SK-N-SH treated with all-trans-retinoic acid at 6 μM for 48 hours (cell line): ENCODE measurements at regions not wholly inside any gene's neighbourhood (a gene's known extent, or its start where the extent isn't known, plus 50 kb on each side); places are given as distances from the start of the nearest gene placed in this dataset.

Source experiments
- ATAC-seq: fragments of 200-7000 bp; cut with Tn5 transposase; 3 replicates; pipeline ENCODE4 v1.9.1; 2020; ENCODE audit warnings: mild to moderate bottlenecking, moderate library complexity
- BACH2 ChIP-seq: fragments of 250-450 bp; sonication (Bioruptor Pico); IDR thresholded peaks from 2 replicates; pipeline ENCODE4 v1.9.0; 2021; ENCODE audit warnings: mild to moderate bottlenecking, borderline replicate concordance
- CSDC2 ChIP-seq: fragments of 250-450 bp; sonication (Bioruptor Pico); IDR thresholded peaks from 2 replicates; pipeline ENCODE4 v1.5.0; 2020; ENCODE audit warnings: mild to moderate bottlenecking, moderate library complexity
- ESRRG ChIP-seq: fragments of 250-450 bp; sonication (Bioruptor Pico); IDR thresholded peaks from 2 replicates; pipeline ENCODE4 v1.6.1; 2021; ENCODE audit warnings: mild to moderate bottlenecking
- GLIS3 ChIP-seq: fragments of 250-450 bp; sonication (Bioruptor Pico); IDR thresholded peaks from 2 replicates; pipeline ENCODE4 v1.5.0; 2020; ENCODE audit warnings: mild to moderate bottlenecking, moderate library complexity
- ISL1 ChIP-seq: fragments of 250-450 bp; sonication (Bioruptor Pico); IDR thresholded peaks from 2 replicates; pipeline ENCODE4 v2.1.2; 2022; ENCODE audit warnings: mild to moderate bottlenecking, moderate library complexity
- OSR1 ChIP-seq: fragments of 250-450 bp; sonication (Bioruptor Pico); IDR thresholded peaks from 2 replicates; pipeline ENCODE4 v1.8.0; 2022; ENCODE audit warnings: moderate library complexity, mild to moderate bottlenecking, inconsistent platforms
- RARB ChIP-seq: fragments of 250-450 bp; sonication (Bioruptor Pico); IDR thresholded peaks from 2 replicates; pipeline ENCODE4 v1.8.0; 2021; ENCODE audit warnings: mild to moderate bottlenecking, moderate library complexity
- TCF4 ChIP-seq: fragments of 250-450 bp; sonication (Bioruptor Pico); IDR thresholded peaks from 2 replicates; pipeline ENCODE4 v1.8.0; 2021; ENCODE audit warnings: mild to moderate bottlenecking, moderate library complexity, borderline replicate concordance
- TOX ChIP-seq: fragments of 250-450 bp; sonication (Bioruptor Pico); IDR thresholded peaks from 2 replicates; pipeline ENCODE4 v1.8.0; 2021; ENCODE audit warnings: mild to moderate bottlenecking, moderate library complexity, borderline replicate concordance
- ZC3H10 ChIP-seq: fragments of 250-450 bp; sonication (Bioruptor Pico); IDR thresholded peaks from 2 replicates; pipeline ENCODE4 v1.5.1; 2021; ENCODE audit warnings: mild to moderate bottlenecking, moderate library complexity
- ZFP3 ChIP-seq: fragments of 250-450 bp; sonication (Bioruptor Pico); IDR thresholded peaks from 2 replicates; pipeline ENCODE4 v1.5.0; 2020; ENCODE audit warnings: mild to moderate bottlenecking, moderate library complexity
- ZFP30 ChIP-seq: fragments of 450-650 bp; formaldehyde crosslinking; IDR thresholded peaks from 2 replicates; pipeline ENCODE4 v1.5.0; 2022; ENCODE audit warnings: mild to moderate bottlenecking, moderate library complexity
- ZNF565 ChIP-seq: fragments of 450-650 bp; formaldehyde crosslinking; conservative IDR thresholded peaks from 2 replicates; pipeline ENCODE4 v1.5.0; 2020; ENCODE audit warnings: low read depth, mild to moderate bottlenecking, moderate library complexity
- ZNF70 ChIP-seq: fragments of 450-650 bp; formaldehyde crosslinking; IDR thresholded peaks from 2 replicates; pipeline ENCODE4 v1.5.0; 2020; ENCODE audit warnings: mild to moderate bottlenecking, moderate library complexity
- ZNF8 ChIP-seq: fragments of 450-650 bp; formaldehyde crosslinking; IDR thresholded peaks from 2 replicates; pipeline ENCODE4 v1.5.0; 2020; ENCODE audit warnings: mild to moderate bottlenecking, moderate library complexity
- TF ChIP-seq, protein P1 (sequence below): fragments of 250-450 bp; sonication (Bioruptor Pico); IDR thresholded peaks from 2 replicates; pipeline ENCODE4 v1.5.0; 2020; ENCODE audit warnings: mild to moderate bottlenecking, moderate library complexity
- TF ChIP-seq, protein P2 (sequence below): fragments of 250-450 bp; sonication (Bioruptor Pico); IDR thresholded peaks from 2 replicates; pipeline ENCODE4 v1.5.1; 2020; ENCODE audit warnings: low read depth, mild to moderate bottlenecking, moderate library complexity
- TF ChIP-seq, protein P3 (sequence below): fragments of 250-450 bp; sonication (Bioruptor Pico); IDR thresholded peaks from 2 replicates; pipeline ENCODE4 v1.5.1; 2021; ENCODE audit warnings: mild to moderate bottlenecking, moderate library complexity
- TF ChIP-seq, protein P4 (sequence below): fragments of 250-450 bp; sonication (Bioruptor Pico); IDR thresholded peaks from 2 replicates; pipeline ENCODE4 v1.8.0; 2020; ENCODE audit warnings: mild to moderate bottlenecking, moderate library complexity, borderline replicate concordance

DNA sequence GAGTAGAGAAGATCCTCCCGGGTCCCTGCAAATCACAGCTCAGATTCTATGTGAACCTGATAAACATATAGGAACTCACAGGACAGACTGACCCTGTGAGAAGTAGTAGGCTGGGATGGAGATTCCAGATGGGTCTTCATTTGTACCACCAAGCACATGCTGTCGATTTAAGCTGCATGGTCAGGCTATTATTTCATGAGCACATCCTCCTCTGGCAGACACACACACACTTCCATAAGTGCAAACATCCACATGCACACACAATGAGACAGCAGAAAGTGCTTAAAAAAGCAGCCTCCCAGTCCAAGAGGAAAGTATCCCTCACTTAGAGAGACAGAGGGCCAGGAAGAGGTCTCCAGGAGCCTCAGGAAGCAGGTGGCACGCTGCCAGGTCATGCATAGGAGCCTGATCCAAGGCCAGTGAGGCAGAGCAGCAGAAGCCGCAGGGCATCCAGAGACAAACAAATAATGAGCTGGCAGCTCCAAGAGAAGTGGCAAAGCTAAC, 131.8 kb downstream of the UNC5CL start (continued):
- TF ChIP-seq, protein P1, sequence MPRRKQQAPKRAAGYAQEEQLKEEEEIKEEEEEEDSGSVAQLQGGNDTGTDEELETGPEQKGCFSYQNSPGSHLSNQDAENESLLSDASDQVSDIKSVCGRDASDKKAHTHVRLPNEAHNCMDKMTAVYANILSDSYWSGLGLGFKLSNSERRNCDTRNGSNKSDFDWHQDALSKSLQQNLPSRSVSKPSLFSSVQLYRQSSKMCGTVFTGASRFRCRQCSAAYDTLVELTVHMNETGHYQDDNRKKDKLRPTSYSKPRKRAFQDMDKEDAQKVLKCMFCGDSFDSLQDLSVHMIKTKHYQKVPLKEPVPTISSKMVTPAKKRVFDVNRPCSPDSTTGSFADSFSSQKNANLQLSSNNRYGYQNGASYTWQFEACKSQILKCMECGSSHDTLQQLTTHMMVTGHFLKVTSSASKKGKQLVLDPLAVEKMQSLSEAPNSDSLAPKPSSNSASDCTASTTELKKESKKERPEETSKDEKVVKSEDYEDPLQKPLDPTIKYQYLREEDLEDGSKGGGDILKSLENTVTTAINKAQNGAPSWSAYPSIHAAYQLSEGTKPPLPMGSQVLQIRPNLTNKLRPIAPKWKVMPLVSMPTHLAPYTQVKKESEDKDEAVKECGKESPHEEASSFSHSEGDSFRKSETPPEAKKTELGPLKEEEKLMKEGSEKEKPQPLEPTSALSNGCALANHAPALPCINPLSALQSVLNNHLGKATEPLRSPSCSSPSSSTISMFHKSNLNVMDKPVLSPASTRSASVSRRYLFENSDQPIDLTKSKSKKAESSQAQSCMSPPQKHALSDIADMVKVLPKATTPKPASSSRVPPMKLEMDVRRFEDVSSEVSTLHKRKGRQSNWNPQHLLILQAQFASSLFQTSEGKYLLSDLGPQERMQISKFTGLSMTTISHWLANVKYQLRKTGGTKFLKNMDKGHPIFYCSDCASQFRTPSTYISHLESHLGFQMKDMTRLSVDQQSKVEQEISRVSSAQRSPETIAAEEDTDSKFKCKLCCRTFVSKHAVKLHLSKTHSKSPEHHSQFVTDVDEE (CRISPR knock-in tag), result no peak
- TF ChIP-seq RARB (CRISPR knock-in tag) (no peak), TCF4 (CRISPR knock-in tag) (no peak), ZNF565 (CRISPR knock-in tag) (no peak), ISL1 (CRISPR knock-in tag) (no peak), ZFP3 (no peak), ZNF8 (CRISPR knock-in tag) (no peak), ZFP30 (CRISPR knock-in tag) (no peak)
- TF ChIP-seq, protein P2, sequence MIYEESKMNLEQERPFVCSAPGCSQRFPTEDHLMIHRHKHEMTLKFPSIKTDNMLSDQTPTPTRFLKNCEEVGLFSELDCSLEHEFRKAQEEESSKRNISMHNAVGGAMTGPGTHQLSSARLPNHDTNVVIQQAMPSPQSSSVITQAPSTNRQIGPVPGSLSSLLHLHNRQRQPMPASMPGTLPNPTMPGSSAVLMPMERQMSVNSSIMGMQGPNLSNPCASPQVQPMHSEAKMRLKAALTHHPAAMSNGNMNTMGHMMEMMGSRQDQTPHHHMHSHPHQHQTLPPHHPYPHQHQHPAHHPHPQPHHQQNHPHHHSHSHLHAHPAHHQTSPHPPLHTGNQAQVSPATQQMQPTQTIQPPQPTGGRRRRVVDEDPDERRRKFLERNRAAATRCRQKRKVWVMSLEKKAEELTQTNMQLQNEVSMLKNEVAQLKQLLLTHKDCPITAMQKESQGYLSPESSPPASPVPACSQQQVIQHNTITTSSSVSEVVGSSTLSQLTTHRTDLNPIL (CRISPR knock-in tag), result no peak
- TF ChIP-seq, all 23 proteins: peak for 0

DNA sequence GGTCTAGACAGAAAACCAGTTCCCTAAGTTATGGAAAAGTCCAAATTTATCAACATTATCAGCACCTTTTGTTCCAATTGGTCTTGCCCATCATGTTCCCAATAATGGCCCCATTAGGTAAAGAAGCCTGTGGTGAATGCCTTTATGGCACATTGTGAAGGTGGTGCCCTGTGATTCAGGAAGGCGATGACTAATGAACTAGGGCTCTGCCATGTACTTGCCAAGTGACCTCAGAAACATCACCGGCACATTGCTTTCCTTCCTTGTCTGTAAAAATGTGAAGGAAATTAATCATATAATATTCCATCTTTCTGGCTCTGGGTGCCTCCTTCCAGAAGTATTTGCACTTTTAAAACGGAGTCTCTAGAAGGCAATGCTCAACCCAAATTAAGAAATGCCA, 132.3 kb downstream of the UNC5CL start:
- no peak for TF ChIP-seq RARB (CRISPR knock-in tag)
- TF ChIP-seq OSR1 (CRISPR knock-in tag), result no peak
- TF ChIP-seq CSDC2, result no peak
- TF ChIP-seq, all 23 proteins: peak for 0
- no peak for ATAC-seq

DNA sequence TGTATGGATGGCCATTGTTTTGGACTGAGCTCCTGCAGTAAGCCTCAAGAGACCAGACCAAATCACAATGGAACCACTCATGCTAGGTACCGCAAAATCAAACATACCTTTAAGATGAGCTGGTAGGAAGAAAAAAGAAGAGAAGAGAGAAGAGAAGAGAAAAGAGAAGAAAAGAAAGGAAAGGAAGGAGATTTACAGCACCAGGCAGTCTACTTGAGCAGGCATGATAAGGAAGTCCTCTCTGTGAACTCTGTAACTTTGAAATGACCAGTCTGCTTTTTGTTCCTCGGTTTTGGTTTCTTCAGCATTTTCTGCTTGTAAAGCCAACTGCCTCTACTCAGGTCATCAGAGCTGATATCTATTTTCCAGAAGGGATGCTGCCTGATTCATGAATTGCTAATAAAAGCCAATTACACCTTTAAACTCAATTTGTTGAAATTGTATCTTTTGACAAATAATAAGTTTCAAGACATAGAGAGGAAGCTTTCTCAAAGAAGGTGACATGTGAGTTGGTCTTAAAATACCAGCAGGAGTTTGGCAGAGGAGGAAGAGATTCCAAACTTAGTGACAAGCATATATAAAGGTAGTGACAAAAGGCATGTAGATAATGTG, 134.3 kb downstream of the UNC5CL start:
- ATAC-seq, result no peak
- TF ChIP-seq, protein P2 (CRISPR knock-in tag), result no peak
- no peak for TF ChIP-seq ZNF70 (CRISPR knock-in tag)
- TF ChIP-seq, protein P3, sequence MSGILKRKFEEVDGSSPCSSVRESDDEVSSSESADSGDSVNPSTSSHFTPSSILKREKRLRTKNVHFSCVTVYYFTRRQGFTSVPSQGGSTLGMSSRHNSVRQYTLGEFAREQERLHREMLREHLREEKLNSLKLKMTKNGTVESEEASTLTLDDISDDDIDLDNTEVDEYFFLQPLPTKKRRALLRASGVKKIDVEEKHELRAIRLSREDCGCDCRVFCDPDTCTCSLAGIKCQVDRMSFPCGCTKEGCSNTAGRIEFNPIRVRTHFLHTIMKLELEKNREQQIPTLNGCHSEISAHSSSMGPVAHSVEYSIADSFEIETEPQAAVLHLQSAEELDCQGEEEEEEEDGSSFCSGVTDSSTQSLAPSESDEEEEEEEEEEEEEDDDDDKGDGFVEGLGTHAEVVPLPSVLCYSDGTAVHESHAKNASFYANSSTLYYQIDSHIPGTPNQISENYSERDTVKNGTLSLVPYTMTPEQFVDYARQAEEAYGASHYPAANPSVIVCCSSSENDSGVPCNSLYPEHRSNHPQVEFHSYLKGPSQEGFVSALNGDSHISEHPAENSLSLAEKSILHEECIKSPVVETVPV (CRISPR knock-in tag), result no peak
- no peak for TF ChIP-seq TOX
- TF ChIP-seq ZNF565 (CRISPR knock-in tag), result no peak
- no peak for TF ChIP-seq ESRRG
- TF ChIP-seq ISL1 (CRISPR knock-in tag), result no peak
- TF ChIP-seq ZFP3, result no peak
- no peak for TF ChIP-seq TCF4 (CRISPR knock-in tag)
- no peak for TF ChIP-seq BACH2 (CRISPR knock-in tag)
- TF ChIP-seq CSDC2, result no peak

DNA sequence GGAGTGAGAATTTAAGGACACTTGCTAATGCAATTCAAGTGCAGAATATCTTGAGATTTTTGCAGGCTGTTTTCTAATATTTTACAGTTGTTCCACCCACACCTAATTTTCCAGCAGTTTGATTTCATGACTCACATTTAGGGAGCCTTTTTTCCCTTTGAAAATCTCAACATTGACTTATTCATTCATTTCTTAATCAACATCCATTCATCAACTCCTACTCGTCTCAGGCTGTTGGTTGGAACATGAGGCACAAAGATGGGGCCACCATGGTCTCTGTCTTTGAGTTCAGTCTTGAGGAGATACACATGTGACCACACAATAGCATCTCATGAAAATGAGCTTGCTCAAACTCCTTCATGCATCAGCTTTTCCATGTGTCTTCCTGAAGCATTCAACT, 135.6 kb downstream of the UNC5CL start:
- ATAC-seq, result no peak
- TF ChIP-seq CSDC2 (no peak), GLIS3 (CRISPR knock-in tag) (no peak), ESRRG (no peak), ZFP30 (CRISPR knock-in tag) (no peak), BACH2 (CRISPR knock-in tag) (no peak), ZC3H10 (no peak), ZNF565 (CRISPR knock-in tag) (no peak), RARB (CRISPR knock-in tag) (no peak), TOX (no peak), OSR1 (CRISPR knock-in tag) (no peak), ISL1 (CRISPR knock-in tag) (no peak)
- TF ChIP-seq, protein P3 (CRISPR knock-in tag), result no peak
- TF ChIP-seq, protein P4, sequence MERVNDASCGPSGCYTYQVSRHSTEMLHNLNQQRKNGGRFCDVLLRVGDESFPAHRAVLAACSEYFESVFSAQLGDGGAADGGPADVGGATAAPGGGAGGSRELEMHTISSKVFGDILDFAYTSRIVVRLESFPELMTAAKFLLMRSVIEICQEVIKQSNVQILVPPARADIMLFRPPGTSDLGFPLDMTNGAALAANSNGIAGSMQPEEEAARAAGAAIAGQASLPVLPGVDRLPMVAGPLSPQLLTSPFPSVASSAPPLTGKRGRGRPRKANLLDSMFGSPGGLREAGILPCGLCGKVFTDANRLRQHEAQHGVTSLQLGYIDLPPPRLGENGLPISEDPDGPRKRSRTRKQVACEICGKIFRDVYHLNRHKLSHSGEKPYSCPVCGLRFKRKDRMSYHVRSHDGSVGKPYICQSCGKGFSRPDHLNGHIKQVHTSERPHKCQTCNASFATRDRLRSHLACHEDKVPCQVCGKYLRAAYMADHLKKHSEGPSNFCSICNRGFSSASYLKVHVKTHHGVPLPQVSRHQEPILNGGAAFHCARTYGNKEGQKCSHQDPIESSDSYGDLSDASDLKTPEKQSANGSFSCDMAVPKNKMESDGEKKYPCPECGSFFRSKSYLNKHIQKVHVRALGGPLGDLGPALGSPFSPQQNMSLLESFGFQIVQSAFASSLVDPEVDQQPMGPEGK (CRISPR knock-in tag), result no peak
- TF ChIP-seq, protein P1 (CRISPR knock-in tag), result no peak
- TF ChIP-seq, protein P2 (CRISPR knock-in tag), result no peak
